NCI-H2196 treated with DMSO at 0.1 percent for 48 hours (cell line): ENCODE measurements at regions not wholly inside any gene's neighbourhood (a gene's known extent, or its start where the extent isn't known, plus 50 kb on each side); places are given as distances from the start of the nearest gene placed in this dataset.

Experiments
- DNase-seq: peaks from one replicate; lab custom pipeline; 2025; ENCODE audit not compliant: unreplicated experiment; lab: John Stamatoyannopoulos, UW

DNA sequence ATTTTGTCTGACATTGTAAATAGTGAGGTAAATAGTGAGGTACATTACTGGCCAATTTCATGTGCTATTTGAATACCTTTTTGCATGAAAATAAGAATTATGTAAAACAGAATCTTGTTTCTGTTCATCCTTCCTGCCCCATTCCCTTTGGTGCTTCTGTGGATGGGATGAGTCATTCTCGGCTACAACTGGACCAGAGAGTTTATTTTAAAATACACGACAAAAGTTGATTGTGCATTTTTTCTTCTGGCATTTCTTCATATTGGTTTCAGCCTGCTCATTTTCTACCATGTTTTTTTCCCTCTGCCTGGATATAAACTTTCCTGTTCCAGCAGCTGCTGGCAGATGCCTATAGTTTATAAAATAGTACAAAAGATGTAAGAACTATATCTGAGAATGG lies 107.5 kb downstream of the CYSLTR2 start:
- DNase-seq, result no peak

DNA sequence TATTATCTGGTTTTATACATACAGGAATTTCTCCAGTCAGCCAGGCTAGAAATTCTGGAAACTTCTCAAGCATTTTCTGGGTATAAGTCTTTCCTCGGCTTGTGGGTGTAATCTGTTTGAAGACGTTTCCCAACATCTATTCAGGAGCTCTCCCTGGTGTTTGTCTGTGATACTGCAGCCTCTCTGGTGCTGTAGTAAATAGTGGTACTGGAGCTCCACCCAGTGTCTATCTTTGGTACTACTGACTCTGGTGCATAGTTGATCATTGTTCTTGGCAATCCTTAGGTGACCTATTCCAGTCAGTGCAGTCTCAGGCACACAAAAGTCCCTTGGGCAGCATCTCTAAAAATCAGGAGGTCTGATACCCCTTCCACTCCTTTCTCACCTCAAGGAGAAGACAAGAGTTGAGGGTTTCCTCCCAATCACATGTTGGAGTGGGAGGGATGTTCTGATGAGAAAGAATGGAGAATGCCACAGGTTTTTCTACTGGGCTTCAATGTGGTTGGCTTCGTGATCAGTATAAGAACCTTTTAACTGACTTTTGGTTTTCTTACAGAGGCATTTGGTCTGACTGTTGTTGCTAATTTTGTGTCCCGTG lies 115.5 kb downstream of the CYSLTR2 start:
- DNase-seq, result peak; percentile 19

DNA sequence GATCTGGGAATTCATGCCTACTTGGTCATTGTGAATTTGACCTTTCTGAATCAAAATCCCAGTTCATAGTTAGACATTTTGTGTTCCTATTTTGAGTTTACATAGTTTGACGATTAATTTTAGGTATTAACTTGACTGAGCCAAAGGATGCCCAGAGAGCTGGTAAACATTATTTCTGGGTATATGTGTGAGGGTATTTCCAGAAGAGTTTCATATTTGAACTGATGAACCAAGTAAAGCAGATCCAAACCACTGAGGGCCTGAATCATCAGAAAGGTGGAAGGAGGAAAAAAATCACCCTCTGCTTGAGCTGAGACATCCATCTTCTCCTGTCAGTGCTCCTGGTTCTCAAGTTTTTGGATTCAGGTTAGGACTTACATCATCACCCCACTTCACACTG lies 116.6 kb downstream of the CYSLTR2 start:
- no peak for DNase-seq

DNA sequence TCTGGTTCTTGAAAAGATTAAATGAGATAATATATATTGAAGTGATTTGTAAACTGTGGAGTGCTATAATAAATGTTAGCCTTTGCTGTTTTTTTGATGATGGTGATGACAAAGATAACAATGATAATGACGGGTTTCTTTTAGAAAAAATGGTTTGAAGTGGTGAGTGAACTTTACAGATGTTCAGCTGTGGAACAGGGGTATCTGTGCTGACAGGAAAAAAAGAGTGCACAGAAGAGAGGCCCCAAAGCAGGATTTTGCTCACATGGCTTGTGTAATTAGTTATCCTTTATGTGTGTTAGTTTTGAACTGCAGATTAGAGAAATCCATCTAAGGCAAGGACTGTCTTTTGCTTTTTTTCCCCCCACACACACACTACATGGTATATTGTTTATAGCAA lies 119.2 kb downstream of the CYSLTR2 start:
- no peak for DNase-seq

DNA sequence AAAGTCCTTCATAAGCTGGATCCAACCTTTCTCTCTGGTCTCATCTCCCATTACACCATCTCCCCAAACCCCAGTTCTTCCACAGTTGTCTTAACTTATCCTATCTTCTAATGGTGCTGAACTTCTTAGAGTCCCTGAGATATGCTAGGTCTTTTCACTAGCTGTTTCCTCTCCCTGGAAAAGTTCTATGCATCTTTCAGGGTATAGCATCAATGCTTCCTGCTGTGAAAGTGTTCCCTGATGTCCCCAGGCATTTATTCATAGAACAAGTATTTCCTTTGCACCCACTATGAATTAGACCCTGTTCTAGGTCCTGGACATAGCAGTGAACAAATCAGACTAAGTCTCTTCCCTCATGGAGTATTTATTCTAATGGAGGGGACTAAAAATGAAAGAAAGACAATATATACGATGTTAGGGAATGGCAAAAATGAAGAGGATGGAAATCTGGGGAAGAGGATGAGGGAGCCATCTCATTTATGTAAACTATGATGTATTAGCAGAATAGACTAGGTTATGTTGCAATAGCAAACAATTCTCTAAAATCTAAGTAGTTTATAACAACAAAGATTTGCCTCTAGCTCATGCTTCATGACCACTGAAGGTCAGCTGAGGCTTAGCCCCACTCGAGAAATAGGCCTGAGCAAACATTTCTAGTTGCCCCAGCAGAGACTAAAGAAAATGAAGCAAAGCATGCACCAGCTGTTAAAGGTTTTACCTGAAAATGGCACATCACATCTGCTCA lies 120.0 kb downstream of the CYSLTR2 start:
- no peak for DNase-seq

DNA sequence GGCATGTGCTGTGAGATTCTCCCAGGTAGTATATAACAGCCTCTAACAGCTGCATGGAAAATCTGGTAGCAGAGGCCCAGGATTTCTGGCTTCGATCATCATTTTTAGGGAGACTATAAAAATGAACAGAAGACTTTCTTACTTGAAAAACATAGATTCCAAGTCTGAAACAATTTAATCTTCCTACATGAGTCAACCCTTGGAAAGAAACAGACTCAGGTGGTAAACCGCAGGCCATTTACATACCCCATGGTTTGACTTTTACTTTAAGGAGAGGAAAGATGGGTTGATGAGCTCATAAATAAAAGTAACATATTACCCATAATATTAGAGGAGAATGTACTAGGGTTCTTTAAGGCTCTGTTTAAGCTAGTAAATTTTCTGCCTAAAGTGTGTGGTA lies 121.6 kb downstream of the CYSLTR2 start:
- no peak for DNase-seq

DNA sequence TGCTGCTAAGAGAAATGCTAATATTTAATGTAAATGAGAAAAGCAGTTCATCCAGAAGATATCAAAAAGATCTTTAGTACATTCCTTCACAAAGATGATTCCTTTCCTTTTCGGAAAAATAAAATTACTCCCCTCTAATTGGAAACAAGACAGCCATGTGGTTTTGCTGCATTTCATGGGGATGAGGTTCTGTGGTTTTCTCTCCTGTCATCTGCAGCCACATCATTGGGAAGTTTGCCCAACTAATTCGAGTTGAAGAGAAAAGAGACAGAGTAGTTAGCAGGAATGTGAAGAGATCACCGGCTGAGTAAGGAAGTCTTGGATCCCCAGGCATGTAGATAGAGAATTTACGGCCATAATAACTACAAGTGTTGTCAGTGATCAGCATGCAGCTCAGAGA lies 122.1 kb downstream of the CYSLTR2 start:
- no peak for DNase-seq

DNA sequence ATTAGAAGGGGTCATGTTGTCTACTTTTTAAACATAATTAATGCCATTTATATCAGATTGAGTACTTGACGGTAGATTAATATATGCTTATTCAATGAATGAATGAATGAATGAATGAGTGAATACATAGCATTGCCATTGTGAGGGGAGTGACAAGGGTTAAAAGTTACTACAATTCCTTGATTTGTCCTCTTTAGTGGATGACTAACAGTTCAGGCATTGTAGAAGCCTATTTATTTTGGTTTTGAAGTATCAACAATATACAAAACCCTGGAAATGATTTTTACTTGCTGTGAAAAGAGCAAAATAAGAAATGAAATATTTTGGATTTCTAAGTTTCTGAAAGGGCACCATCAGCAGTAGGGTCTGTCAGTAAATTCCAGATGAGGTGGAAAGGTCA lies 122.7 kb downstream of the CYSLTR2 start:
- no peak for DNase-seq

DNA sequence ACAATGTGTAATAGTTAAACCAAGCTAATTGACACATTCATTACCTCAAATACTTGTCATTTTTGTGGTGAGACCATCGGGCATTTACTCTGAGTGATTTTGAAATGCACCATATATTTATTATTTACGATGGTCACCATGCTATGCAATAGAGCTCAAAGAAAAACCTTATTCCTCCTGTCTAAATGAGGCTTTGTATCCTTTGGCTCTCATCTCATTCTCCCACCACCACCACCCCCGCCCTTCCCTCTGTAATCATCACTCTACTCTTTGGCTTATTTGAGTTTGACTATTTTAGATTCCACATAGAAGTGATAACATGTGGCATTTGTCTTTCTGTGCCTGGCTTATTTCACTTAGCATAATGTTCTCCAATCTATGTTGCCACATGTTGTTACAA lies 124.9 kb downstream of the CYSLTR2 start:
- DNase-seq, result no peak

DNA sequence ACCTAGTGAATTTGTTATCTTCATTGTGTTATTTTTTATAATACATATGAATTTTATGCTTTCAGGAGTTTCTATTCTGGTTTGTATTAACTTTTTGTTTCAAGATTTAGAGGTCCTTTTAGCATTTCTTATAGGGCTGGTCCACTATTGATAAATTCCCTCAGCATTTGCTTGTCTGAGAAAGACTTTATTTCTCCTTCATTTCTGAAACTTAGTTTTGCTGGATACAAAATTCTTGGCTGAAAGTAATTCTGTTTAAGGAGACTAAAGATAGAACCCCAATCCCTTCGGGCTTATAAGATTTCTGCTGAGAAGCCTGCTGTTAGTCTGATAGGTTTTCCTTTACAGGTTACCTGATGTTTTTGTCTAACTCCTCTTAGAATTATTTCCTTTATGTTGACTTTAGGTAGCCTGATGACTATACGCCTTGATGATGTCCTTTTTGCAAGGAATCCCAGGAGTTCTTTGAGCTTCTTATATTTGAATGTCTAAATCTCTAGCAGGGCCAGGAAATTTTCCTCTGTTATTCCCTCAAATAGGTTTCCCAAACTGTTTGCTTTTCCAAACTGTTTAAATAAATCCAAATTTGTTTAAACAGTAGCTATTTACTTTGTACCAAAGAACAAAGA lies 127.1 kb downstream of the CYSLTR2 start:
- DNase-seq, result no peak

DNA sequence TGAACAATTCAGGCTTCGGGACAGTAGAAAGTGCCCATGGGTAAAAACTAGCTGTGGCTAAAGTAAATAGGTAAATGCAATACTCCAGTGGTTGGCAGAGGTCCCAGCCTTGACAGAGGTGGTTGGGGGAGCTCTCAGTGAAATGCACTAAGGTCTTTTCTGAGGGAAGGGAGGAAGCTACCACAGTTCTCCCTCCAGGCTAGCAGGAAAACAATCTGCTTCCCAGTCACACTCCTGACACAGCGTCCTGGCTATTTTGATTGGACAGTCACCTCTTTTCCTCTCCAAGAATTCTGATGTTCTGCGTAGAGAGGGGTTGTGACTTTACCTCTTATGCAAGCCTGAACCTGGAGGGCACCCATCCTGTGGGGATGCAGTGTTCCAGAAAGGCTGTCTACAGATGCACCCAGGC lies 128.7 kb downstream of the CYSLTR2 start:
- no peak for DNase-seq

DNA sequence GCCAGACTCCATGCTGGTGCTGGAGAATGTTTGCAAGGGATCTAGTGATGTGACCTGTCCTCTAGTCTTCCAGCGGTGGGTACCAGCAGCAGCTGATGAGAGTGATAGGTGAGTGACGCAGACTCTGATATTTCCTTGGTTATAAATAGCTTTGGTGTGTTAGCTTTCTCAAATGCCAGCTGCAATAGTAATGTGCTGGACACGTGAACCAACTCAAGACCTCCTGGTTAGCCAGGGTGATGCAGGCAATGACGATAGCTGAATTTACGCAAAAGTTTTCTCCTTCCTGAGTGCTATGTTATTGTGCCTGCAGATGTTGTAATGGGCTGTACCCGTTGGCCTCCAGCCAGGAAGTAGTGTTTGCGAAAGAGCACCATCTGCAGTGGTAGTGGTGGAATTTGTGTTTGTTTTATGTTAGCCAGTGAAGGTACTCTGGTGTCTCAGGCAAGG lies 129.5 kb downstream of the CYSLTR2 start:
- no peak for DNase-seq

DNA sequence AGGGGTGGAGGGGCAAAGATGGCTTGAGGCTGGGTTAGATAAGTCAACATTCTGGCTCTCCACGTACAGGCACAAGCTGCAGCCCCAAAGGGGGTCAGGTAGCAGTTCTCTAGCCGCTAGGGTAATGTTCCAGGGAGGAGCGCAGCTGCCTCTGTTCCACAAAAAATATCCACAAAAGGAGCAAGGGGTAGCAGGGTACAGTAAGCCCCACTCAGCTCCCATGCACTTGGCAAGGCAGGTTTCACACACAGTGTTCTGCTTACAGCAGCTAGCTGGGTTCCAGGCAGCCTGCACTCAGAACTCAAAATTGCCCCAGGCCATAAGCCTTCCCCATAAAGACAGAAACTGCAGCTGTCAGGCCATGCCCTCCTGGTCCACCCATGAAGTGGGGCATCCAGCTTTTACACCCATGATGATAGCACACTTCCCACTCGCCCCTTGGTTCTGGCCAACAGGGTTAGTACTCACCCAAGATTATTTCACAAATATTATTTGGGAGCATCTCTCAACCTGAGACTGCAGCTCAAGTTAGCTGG lies 130.0 kb downstream of the CYSLTR2 start:
- DNase-seq, result no peak

DNA sequence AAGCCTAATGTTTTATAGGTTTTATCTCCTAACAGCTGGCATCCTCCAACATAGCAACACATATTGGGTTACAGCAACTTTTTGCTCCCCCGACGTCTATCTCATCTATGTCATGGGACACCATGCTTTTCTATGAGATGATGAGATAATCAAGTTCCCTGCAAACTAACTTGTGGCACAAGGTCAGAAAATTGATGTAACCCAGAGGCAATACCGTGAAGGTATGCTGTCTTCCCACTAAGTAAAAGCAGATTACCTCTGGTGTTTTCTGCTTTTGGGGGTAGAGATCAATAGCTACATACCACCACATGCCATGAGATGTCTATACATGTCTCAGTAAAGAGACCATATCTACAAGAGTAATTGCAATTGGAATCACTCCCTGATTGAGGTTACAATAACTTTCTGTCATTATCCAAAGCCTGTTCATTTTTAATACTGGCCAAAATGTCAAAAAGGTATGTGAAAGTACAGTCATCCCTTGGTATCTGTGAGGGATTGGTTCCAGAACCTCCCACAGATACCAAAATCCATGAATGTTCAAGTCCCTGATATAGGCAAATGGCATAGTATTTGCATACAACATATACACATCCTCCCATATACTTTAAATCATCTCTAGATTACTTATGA lies 131.3 kb downstream of the CYSLTR2 start:
- DNase-seq, result no peak

DNA sequence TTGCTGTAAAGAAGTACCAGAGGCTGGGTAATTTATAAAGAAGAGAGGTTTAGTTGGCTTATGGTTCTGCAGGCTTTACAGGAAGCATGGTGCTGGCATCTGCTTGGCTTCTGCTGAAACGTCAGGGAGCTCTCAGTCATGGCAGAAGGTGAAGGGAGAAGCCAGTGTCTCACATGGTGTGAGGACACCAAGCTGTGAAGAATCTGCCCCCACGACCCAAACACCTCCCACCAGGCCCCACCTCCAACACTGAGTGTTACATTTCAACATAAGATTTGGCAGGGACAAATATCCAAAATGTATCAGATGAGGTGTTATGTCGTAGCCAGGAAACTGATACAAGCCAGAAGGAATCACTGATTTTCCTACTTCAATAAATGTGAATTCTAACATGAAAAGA lies 136.5 kb downstream of the CYSLTR2 start:
- no peak for DNase-seq

DNA sequence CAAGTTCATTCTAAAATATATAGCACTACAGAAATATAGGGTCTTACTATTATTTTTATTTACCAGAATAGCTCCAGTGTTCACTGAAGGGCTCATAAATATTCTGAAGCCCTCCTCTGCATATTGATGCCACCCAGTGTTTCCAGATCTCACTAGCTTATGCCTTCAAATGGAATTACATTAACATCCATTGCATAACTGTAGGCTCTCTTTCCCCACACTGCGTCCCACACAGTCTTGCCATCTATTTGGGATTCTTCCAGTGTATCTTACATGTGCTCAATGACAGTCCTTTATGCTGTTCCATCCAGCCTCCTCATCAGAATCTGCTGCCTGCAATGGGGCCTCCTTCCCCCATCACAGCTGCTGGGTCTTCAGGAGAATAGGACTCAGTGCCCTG lies 137.2 kb downstream of the CYSLTR2 start:
- no peak for DNase-seq

DNA sequence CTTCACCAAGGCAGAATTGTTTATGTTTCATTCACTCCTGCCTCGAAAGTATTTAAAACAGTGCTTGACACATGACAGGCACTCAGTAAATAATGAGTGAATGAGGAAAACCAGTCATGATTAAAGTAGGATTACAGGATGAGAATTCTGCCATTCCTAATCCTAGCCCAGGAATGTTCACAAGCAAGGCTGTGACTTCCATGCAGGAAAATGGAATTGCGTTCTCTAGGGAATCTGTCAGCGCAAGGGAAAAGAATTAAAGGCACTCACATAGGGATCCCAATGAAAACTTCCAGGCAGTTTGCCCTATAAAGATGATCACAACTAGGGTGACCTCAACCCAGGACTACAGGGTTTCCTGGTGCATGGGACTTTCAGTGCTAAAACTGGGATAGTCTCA lies 143.4 kb downstream of the CYSLTR2 start:
- DNase-seq, result no peak

DNA sequence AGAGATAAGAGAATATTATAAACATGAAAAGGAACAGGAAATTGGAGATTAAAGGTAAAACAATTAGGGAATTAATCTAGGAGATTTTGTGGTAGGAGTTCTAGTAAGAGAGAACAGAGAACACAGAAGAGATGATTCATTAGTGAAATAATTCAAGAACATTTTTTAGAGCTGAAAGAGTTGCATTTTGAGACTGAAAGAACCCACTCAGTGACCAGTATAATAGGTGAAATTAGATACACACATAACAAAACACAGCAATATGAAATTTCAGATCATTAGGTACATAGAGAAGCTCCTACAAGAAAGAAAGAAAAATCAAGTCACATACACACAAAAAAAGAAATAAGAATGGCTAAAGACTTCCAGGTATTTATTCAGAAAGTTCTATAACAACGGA lies 144.0 kb downstream of the CYSLTR2 start:
- DNase-seq, result no peak

DNA sequence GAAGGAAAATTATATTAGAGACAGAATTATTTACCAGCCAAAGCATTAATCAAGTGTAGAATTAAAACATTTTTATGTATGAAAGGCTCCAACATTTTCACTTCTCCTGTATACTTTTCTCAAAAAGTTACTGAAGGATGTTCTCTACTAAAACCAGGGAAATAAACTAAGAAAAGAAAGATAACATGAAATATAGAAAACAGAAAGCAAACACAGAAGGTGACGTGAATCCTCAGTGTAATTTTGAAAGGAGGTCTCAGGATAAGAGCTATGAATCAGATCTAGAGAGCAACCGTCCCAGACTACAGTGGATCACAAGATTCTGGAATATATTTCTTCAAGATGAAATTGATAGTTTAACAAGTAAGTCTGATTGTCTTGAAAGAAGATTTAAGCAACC lies 144.5 kb downstream of the CYSLTR2 start:
- DNase-seq, result no peak

DNA sequence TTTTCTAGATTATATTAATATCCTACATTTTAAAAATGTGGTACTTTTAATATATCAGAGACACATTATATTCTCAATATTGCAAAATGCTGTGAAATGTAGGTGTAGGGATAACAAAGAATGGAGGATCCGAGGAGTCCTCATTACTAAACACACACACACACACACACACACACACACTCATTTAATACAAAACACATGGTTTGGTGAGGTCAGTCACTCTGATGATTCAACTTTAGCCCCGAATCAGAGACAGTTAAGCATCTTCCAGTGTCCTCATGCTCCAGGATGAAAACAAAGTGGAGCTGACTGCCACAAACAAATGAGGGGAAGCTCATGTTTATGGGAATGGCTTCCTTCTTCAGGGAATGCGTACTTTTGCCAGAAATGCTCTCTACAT lies 147.5 kb downstream of the CYSLTR2 start:
- DNase-seq, result no peak

DNA sequence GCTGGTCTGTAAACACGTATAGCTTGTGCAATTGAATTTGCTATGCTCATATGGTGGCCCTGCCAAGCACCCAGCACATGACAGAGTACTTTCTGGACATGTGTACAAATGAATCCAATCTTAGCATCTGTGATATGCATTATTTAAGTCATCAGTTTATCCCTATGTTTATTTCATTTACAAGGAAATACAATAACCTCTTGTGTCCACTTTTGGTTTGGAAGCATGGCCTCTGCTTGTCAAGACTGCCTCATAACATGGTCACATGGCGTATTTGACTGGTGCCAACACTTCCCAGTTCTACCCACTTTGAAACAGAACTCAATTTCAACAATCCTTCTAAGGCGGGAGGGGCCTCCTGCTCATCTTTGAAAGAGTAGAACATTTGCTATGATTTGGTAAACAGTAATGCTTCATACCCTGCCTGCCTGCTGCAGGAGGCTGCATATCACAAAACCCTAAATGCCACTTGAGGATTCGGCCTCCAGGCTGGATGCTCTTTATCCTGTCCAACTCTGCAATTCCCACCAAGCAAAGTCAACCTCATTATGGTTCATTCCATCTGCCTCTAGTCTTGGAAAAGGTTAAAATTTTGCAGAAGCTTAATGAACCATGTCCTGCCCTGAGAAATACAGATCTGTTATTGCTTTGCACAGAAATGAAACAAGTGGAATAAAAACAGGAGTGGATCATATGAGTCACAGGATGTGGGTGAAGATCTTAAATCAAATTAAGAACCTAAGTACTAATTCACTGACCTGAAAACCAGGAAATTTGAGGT lies 151.3 kb downstream of the CYSLTR2 start:
- DNase-seq, result no peak
